ENCODE measurements at regions not wholly inside any gene's neighbourhood (a gene's known extent, or its start where the extent isn't known, plus 50 kb on each side); places are given as distances from the start of the nearest gene placed in this dataset.

DNA sequence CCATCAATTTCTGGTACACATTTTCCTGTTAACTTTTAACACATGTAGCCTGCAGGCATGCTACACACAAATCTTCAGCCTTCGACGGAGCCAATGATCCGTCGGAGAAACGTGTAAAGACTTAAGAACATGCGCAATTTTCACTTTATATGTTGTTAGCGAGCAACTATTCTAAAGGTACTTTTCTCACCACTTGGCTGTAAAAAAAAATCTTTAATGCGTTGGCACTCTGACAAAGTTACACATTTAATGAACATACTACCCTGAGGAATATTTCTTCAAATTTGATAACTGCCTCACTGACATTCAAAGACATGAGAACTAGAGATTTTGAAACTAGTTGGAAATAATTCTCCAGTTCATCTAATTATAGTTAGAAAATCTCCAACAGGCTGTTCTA lies 507.5 kb upstream of the SALL1 start:
- Mint-ChIP-seq H3K4me3 (no peak overlapping the region), H3K4me1 (no peaks in the 10 kb centered on the region), H3K36me3 (ENCODE audit: low read depth) (no peaks in the 10 kb centered on the region), H3K27ac (no peak overlapping the region), H3K9me3 (no peaks in the 10 kb centered on the region), H3K27me3 (ENCODE audit: insufficient read depth, low read depth, poor library complexity) (peaks cover 1% of the 10 kb centered on the region)
- no peaks in the 10 kb centered on the region for H4K20me1 ChIP-seq (replicated peaks; ENCODE audit: insufficient read depth)
- H3K79me2 ChIP-seq (replicated peaks; ENCODE audit: insufficient read depth): no peaks in the 10 kb centered on the region
- no peak overlapping the region for H3K27ac ChIP-seq (ENCODE audit: low read depth)
- ATAC-seq (no peak), DNase-seq (ENCODE audit: low spot score) (no peak)
- H3K4me2 ChIP-seq: no peak overlapping the region
- H3K36me3 ChIP-seq (ENCODE audit: insufficient read depth): no peaks in the 10 kb centered on the region
- no peak overlapping the region for H3K4me3 ChIP-seq
- no peaks in the 10 kb centered on the region for H3K9me2 ChIP-seq (ENCODE audit: insufficient read depth)
- no peaks in the 10 kb centered on the region for H3K4me1 ChIP-seq (ENCODE audit: insufficient read depth)
- no peak overlapping the region for H2AFZ ChIP-seq
- no peaks in the 10 kb centered on the region for H3F3A ChIP-seq (replicated peaks; ENCODE audit: low read depth)
- TF ChIP-seq, protein P1, sequence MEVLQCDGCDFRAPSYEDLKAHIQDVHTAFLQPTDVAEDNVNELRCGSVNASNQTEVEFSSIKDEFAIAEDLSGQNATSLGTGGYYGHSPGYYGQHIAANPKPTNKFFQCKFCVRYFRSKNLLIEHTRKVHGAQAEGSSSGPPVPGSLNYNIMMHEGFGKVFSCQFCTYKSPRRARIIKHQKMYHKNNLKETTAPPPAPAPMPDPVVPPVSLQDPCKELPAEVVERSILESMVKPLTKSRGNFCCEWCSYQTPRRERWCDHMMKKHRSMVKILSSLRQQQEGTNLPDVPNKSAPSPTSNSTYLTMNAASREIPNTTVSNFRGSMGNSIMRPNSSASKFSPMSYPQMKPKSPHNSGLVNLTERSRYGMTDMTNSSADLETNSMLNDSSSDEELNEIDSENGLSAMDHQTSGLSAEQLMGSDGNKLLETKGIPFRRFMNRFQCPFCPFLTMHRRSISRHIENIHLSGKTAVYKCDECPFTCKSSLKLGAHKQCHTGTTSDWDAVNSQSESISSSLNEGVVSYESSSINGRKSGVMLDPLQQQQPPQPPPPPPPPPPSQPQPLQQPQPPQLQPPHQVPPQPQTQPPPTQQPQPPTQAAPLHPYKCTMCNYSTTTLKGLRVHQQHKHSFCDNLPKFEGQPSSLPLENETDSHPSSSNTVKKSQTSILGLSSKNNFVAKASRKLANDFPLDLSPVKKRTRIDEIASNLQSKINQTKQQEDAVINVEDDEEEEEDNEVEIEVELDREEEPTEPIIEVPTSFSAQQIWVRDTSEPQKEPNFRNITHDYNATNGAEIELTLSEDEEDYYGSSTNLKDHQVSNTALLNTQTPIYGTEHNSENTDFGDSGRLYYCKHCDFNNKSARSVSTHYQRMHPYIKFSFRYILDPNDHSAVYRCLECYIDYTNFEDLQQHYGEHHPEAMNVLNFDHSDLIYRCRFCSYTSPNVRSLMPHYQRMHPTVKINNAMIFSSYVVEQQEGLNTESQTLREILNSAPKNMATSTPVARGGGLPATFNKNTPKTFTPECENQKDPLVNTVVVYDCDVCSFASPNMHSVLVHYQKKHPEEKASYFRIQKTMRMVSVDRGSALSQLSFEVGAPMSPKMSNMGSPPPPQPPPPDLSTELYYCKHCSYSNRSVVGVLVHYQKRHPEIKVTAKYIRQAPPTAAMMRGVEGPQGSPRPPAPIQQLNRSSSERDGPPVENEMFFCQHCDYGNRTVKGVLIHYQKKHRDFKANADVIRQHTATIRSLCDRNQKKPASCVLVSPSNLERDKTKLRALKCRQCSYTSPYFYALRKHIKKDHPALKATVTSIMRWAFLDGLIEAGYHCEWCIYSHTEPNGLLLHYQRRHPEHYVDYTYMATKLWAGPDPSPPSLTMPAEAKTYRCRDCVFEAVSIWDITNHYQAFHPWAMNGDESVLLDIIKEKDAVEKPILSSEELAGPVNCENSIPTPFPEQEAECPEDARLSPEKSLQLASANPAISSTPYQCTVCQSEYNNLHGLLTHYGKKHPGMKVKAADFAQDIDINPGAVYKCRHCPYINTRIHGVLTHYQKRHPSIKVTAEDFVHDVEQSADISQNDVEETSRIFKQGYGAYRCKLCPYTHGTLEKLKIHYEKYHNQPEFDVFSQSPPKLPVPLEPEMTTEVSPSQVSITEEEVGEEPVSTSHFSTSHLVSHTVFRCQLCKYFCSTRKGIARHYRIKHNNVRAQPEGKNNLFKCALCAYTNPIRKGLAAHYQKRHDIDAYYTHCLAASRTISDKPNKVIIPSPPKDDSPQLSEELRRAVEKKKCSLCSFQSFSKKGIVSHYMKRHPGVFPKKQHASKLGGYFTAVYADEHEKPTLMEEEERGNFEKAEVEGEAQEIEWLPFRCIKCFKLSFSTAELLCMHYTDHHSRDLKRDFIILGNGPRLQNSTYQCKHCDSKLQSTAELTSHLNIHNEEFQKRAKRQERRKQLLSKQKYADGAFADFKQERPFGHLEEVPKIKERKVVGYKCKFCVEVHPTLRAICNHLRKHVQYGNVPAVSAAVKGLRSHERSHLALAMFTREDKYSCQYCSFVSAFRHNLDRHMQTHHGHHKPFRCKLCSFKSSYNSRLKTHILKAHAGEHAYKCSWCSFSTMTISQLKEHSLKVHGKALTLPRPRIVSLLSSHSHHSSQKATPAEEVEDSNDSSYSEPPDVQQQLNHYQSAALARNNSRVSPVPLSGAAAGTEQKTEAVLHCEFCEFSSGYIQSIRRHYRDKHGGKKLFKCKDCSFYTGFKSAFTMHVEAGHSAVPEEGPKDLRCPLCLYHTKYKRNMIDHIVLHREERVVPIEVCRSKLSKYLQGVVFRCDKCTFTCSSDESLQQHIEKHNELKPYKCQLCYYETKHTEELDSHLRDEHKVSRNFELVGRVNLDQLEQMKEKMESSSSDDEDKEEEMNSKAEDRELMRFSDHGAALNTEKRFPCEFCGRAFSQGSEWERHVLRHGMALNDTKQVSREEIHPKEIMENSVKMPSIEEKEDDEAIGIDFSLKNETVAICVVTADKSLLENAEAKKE (CRISPR knock-in tag; IDR thresholded peaks at IDR 0.05): no peak
- no peaks in the 10 kb centered on the region for H3K27me3 ChIP-seq (ENCODE audit: insufficient read depth)

DNA sequence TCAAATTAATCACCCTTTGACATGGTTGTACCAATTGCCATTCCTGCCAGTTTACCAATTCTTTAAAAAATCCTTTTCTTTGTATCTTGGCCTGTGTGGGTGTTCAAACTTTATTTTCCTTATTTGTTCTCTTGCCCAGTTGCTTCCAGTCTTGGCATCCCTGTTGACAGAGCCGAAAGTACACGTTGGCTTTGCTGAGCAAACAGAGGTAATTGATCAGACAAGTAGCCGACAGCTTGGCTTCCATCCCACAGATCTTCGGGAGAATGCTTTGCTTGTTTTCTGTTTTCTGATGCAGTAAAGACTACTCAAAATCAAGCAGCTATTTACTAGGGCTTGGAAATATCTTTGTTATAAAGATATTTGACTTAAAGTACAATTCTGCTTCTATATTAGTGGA lies 506.8 kb upstream of the SALL1 start:
- Mint-ChIP-seq H3K27me3 (ENCODE audit: insufficient read depth, low read depth, poor library complexity) (no peaks in the 10 kb centered on the region), H3K4me3 (no peak overlapping the region), H3K4me1 (no peaks in the 10 kb centered on the region), H3K36me3 (ENCODE audit: low read depth) (no peaks in the 10 kb centered on the region), H3K9me3 (no peaks in the 10 kb centered on the region), H3K27ac (no peak overlapping the region)
- H3K4me3 ChIP-seq: no peak overlapping the region
- no peaks in the 10 kb centered on the region for H3K79me2 ChIP-seq (replicated peaks; ENCODE audit: insufficient read depth)
- H3K36me3 ChIP-seq (ENCODE audit: insufficient read depth): no peaks in the 10 kb centered on the region
- H3K27ac ChIP-seq (ENCODE audit: low read depth): no peak overlapping the region
- H3K9me2 ChIP-seq (ENCODE audit: insufficient read depth): no peaks in the 10 kb centered on the region
- no peak overlapping the region for H3K4me2 ChIP-seq
- H3F3A ChIP-seq (replicated peaks; ENCODE audit: low read depth): no peaks in the 10 kb centered on the region
- no peaks in the 10 kb centered on the region for H3K27me3 ChIP-seq (ENCODE audit: insufficient read depth)
- DNase-seq (ENCODE audit: low spot score): no peak
- H3K4me1 ChIP-seq (ENCODE audit: insufficient read depth): no peaks in the 10 kb centered on the region
- H2AFZ ChIP-seq: no peak overlapping the region
- no peaks in the 10 kb centered on the region for H4K20me1 ChIP-seq (replicated peaks; ENCODE audit: insufficient read depth)
- ATAC-seq: no peak
- no peak for TF ChIP-seq CREB1 (CRISPR knock-in tag; IDR thresholded peaks at IDR 0.05; ENCODE audit: low read depth)
- TF ChIP-seq, protein P1 (CRISPR knock-in tag; IDR thresholded peaks at IDR 0.05): no peak
- TF ChIP-seq ZNF331 (CRISPR knock-in tag; IDR thresholded peaks at IDR 0.05; ENCODE audit: low read depth): no peak
- TF ChIP-seq, protein P2, sequence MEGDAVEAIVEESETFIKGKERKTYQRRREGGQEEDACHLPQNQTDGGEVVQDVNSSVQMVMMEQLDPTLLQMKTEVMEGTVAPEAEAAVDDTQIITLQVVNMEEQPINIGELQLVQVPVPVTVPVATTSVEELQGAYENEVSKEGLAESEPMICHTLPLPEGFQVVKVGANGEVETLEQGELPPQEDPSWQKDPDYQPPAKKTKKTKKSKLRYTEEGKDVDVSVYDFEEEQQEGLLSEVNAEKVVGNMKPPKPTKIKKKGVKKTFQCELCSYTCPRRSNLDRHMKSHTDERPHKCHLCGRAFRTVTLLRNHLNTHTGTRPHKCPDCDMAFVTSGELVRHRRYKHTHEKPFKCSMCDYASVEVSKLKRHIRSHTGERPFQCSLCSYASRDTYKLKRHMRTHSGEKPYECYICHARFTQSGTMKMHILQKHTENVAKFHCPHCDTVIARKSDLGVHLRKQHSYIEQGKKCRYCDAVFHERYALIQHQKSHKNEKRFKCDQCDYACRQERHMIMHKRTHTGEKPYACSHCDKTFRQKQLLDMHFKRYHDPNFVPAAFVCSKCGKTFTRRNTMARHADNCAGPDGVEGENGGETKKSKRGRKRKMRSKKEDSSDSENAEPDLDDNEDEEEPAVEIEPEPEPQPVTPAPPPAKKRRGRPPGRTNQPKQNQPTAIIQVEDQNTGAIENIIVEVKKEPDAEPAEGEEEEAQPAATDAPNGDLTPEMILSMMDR (conservative IDR thresholded peaks at IDR 0.05; ENCODE audit: low read depth in 2 of 2): no peak
